Erythroblast (primary cell): ENCODE measurements at regions not wholly inside any gene's neighbourhood (a gene's known extent, or its start where the extent isn't known, plus 50 kb on each side); places are given as distances from the start of the nearest gene placed in this dataset.

Experiments used
- GATA1 ChIP-seq: IDR thresholded peaks from 2 replicates; pipeline ENCODE4 v1.6.1; 2011; ENCODE audit warnings: low read depth, mild to moderate bottlenecking, control low read depth, low read length, moderate library complexity
- POLR2A ChIP-seq: IDR thresholded peaks from 2 replicates; pipeline ENCODE4 v1.6.1; 2011; ENCODE audit warnings: mild to moderate bottlenecking, low read length

- TF ChIP-seq POLR2A, result no peak
- TF ChIP-seq GATA1, result no peak
Measured at GRCh38 chr22:49380828-49381114, 446.9 kb downstream of the BRD1 start.
